ENCODE measurements at regions not wholly inside any gene's neighbourhood (a gene's known extent, or its start where the extent isn't known, plus 50 kb on each side); places are given as distances from the start of the nearest gene placed in this dataset.

DNA sequence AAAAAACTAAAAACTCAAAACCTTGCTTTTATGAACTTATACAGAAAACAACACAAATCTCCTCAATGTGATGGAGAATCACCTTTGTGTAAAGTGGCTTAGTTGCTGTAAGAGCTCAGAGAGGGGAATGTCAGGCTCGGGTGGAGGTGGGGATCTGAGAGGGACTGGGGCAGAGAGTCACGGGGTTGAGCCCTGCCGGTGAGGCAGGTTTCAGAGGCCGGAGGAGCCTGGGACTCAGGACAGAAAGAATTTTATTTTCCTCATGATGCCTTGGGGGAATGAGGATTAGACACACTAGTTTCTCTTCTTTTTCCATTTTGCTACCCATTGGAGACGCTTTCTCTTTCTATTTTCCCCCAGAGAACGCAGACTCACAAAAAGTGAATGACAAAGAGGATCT lies 252.3 kb upstream of the FOXQ1 start:
- DNase-seq (ENCODE audit: low spot score), result no peak

DNA sequence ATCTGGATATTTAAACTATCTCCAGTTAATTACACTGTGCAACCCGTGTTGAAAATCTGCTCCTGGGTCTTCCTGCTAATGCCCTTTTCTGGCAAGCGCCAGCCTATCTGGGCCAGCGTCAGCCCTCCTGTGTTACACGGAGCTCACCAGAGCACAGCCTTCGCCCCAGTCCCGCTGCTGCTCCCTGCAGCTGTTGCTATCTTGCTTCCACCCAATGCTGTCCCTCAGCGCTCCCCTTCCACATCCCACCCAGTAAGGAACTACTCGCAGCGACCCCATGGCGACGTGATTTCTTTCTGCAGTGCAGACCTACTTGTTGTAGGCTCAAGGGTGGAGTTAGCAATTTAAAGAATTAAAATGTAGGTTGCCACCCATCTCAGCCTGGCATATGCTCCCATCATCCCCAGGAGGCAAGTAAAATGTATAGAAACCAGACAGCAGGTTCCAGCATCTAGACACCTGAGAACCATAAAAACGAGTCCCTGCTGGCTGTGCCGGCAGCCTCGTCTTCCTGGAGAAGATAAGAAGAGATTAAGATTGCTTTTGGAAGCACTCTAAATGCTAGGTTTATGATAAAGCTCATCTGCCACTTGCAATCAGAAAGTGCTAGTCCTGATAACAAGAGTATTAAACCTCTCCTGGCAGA lies 254.3 kb upstream of the FOXQ1 start:
- no peak for DNase-seq (ENCODE audit: low spot score)

DNA sequence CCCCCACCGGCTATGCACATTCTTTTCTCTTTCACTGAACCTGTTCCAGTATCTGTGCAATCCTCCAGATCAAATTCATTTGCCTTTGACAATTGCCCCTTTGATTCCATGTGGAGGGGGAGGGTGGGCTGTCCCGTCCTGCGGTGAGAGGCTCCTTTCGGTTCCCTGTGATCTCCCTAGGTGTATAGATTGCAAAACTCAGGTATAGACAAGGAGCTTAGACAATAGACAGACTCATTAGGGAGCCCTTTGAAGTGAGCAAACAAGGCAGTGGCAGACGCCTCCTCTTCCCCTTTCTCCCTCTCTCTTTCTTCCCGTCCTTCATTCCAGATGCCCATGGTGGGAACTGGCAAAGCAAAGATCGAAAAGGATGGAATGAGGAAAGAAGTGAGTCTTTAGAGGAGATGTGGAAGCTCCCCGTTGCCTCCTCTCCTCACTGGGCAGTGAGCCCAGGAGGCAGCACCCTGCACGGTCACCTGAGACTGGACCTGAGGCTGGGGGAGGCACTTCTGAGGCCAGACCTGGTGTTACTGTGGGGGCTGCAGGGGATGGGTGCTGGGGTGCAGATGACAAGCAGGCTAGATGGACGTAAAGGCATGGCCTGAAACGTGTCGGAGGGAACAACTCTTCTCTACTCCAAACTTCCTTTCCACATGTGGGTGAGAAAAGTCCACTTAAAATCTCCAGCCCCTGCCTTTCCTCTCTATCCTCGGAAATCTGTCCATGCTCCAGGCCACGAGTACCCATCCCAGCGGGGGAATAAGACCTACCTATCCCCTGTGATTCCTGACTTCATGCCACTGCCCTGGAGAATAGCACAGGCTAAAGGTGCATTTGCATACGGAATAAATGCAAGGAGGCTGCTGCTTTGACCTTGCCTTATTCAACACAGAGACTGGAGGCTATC lies 256.6 kb upstream of the FOXQ1 start:
- DNase-seq (ENCODE audit: low spot score), result peak; percentile 99

DNA sequence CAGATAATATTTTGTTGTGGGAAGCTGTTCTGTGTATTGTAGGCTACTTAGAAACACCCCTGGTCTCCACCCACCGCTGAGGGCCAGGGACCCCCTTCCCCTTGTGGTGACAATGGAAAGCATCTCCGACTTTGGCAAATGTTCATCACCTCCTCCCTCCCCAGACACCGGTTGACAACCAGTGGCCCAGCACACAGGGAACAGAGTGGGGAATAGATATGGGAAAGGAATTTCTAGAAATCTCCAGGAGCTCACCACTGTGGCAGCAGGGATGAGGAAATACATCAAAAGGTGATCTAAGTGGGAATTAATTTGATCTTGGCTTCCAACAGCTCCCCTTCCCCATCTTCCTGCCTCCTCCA lies 257.3 kb upstream of the FOXQ1 start:
- no peak for DNase-seq (ENCODE audit: low spot score)

DNA sequence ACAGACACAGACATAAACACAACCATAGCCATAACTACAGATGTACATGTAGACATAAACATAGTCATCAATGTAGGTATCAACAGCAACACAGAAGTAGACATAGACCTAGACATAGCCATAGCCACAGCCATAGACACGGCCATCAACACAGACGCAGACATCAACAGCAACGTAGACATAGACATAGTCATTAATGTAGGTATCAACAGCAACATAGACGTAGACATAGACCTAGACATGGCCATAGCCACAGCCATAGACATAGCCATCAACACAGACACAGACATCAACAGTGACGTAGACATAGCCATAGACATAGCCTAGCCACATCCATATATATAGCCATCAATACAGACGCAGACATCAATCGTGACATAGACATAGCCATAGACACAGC lies 258.3 kb upstream of the FOXQ1 start:
- DNase-seq (ENCODE audit: low spot score), result no peak

DNA sequence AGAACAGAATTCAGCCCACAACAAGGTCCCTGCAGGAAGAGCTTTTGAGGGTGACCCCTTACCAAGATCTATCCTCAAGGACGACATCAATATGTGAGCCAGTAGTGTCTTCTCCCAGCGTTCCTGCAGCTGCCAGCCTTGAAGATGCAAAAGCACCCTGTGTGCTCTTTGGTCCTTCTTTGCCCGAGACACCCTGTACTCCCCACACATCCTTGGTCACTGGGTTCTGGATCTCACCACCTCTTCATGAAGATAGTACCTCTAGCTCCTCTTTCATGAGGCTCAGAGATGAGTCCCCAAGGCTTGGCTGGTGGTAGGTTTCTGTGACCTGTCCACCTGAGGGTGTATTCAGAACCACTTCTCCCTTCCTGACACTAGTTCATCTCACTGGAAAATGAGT lies 259.6 kb upstream of the FOXQ1 start:
- no peak for DNase-seq (ENCODE audit: low spot score)

DNA sequence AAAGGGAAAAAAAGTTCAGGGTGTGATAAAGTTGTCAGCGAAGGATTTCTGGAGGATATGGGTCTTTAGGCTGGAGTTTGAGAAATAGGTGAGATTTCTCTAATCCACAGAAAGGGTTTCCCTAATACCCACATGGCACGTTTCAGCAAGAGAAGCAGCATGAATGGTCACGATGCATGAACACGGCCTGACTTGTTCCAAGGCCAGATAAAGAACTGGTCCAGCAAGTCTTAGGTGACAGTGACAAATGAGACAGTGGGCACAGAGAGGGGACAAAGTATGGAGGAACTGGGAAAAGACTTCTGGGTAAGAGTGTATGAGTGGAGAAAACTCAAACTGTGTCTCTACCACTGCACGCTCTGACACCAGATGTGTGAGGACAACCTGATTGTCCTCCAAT lies 262.0 kb upstream of the FOXQ1 start:
- no peak for DNase-seq (ENCODE audit: low spot score)

DNA sequence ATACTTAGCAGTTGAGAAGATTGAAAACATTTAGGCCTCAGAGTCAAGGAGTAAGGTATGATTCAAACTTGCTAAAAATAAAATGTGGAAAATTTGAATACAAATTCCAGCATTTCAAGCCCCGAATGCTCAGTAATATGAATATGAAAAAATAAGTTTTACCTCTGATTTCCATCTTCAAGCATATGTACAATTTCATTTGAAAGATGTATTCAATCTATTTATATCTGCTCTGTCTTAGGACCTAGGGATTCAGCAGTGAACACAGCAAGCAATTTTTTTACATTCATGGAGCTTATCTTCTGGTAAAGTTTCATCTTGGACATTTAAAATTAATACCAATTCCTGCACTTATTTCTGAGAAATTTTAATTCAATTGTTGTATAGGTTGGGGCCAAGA lies 262.7 kb upstream of the FOXQ1 start:
- no peak for DNase-seq (ENCODE audit: low spot score)

DNA sequence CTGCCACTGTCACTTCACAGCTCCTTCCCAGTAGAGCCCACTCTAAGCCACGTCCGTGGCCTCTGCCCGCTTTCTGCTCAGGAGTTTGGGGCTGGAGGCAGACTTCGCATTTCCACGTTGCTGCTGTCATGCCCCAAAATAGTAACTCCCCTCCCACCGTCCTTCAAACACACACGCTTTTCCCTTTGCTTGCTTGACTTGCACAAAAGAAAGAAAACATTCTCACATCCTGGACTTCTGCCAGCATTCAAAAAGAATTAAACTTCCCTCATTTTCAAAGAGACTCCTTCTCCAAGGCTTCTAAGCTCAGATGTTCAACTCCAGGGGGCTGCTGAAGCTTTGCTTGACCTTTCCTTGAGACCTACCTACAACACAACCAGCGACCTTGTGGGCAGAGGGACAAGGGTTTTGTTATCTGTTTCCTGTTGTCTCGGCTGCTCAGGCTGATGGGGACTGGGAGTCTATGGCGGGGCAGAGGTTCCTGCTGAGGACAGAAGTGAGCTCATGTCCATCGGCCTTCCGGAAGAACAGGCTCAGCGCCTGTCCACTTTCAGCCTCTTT lies 263.8 kb upstream of the FOXQ1 start:
- DNase-seq (ENCODE audit: low spot score), result no peak

DNA sequence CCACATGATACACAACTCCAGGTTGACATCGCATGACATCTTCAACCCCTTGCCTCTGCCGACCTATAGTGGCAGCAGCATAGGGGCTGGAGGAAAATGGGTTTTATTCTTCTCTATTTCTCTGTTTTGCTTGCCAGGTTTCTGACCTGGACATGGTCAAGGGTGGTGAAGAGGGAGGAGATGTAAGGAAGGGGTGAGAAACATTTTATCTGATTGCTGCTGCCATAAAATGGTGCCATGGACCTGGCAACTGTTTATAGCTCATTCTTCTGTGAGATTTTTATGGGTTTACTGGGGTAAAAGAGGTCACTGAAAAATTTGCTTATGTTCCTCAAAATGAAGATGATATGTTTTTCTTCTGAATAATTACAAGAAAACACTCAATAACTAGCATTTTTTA lies 266.7 kb upstream of the FOXQ1 start:
- DNase-seq (ENCODE audit: low spot score), result no peak

DNA sequence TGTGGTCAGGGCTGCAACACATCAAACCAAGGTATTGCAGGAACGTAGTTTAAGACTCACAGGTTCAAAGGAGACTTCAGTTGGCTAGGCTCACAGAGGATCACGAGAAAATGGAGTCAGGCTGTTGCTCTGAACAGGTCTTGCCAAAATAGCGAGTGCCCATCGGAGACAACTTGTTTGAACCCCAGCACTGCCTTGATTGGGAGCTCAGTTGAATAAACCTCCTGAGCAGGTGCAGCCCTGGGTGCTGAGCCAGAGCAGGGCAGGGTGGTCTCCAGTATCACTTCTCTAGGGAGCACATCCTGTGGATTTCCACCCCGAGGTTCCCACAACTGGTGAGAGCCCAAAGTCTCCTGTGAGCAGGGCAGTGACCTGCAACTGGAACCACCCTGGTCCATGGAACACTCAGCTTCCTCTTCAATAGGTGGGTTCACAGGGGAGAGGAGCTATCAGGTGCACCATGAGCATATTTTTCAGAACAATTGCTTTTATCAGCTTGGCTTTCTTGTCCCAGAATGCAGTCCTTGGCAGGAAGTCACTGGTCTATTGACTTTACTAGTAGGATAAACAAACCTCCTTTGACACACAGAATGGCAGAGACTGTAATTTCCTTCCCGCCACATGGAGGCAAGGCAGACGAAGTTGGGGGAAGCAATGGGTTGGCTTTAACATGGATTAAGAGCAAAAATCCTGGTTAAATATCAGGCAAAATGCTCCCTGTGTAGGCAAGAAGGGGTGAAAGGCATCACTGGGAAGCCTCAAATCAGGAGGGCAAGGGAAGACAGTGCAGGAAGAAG lies 267.7 kb upstream of the FOXQ1 start:
- no peak for DNase-seq (ENCODE audit: low spot score)

DNA sequence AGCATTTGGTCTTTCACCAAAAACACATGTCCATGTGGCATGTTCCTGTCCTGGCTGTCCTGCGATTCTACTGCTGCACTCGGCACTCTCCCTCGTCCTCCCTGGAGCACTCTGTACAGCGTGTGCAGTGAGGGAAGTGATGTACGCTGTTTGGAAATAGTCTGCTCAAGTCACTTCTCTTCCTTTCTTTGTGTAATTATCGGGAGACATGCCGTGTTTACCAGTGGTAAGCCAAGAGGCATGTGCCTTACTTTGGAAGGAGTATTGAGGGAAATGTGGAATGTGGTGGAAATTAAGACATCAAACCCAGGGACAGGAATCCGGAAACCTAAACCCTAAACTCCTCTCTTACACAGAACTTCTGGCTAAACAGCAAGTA lies 268.5 kb upstream of the FOXQ1 start:
- DNase-seq (ENCODE audit: low spot score), result no peak

DNA sequence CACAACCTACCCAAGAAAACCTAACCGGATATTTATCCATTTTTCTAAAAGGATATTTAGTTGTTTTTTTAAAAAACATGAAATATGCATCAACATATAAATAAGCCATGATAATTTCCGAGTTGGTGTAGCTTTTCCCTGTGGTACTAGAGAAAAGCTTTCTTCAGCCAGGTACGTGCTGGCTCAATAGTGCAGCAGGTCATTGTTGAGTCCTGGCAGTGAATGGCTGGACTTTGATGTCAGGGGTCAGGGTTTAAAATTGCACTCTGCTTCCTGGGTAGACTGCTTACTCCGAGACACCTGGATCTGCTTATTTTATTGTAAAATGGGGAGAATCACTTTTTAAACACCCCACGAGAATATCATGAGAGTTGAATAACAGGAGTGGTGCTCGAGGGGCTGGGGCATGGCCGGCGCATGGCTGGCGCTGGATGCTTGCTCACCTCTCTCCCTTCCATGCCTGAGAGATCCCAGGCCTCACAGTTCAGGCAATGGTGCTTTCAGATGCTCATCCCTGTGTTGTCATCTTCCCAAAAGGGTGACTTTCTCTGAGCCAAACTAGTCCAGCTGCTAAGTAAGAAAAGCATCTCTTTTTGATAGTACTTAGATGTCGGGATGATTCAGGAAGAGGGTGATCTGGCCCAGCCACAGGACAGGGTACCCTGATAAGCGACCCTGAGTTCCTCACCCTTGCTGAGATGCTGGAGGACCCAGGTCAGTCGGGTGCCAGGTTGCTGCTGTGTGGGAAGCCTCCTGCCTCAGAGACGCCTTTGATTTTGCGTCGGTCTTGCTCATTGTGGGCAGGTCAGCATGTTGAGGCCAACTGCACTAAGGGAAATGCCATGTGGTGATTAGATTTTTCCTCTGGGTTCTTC lies 269.1 kb upstream of the FOXQ1 start:
- DNase-seq (ENCODE audit: low spot score), result no peak

DNA sequence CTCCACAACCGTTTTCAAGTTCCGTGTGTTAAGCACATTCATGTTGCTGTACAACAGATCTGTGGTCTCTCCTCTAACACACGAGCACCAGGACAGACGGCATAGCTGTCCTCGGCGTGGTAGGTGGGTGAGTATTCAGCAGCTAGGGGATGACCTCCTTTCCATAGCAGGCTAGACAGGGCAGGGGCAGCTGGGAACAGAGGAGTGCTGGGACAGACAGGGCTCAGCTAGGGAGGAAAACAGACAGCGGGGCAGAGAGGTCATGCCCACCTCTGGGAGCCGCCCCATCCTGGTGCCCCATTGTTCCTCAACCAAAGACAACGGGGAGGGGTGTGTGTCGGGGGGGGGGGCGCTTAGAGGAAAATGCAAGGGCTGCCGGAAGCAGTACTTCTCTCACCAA lies 271.5 kb upstream of the FOXQ1 start:
- peak; percentile 39 for DNase-seq (ENCODE audit: low spot score)

DNA sequence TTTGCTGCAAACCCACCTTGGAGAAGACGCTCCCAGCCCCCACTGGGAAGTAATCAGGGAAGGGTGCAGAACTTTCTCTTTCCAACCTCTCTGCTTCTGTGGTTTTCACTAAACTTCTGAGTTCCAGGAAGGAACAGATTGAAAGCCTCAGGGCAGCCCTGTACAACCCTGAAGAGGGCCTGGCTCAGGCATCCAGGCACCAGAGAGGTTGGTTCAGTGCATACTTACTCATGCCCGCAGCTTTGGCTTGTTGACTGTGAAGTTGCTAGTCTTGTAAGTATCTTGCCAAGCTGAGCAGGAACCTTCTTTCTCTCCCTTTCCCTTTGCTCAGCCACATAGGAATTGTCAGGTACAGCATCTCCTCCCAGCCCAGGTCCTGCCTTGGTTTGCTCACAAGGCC lies 272.2 kb upstream of the FOXQ1 start:
- DNase-seq (ENCODE audit: low spot score), result peak; percentile 34

DNA sequence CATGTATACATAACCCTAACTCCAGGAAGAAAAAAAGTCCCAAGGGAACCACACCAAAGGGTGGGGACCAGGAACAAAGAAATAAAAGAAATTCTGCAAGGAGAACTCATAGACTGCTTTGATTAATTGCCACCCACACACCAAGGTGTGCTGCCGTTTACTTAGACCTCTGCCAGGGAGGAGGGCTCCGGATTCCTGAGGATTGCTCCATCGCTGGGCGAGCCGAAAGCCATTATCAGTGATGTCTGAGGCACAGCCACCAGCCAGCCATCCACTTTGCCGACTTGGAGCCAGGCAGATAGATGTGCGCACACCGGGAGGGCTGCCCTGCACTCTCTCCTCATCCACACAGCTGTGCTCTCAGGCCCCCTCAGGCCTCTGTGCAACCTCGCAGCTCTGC lies 272.7 kb upstream of the FOXQ1 start:
- peak; percentile 89 for DNase-seq (ENCODE audit: low spot score)

DNA sequence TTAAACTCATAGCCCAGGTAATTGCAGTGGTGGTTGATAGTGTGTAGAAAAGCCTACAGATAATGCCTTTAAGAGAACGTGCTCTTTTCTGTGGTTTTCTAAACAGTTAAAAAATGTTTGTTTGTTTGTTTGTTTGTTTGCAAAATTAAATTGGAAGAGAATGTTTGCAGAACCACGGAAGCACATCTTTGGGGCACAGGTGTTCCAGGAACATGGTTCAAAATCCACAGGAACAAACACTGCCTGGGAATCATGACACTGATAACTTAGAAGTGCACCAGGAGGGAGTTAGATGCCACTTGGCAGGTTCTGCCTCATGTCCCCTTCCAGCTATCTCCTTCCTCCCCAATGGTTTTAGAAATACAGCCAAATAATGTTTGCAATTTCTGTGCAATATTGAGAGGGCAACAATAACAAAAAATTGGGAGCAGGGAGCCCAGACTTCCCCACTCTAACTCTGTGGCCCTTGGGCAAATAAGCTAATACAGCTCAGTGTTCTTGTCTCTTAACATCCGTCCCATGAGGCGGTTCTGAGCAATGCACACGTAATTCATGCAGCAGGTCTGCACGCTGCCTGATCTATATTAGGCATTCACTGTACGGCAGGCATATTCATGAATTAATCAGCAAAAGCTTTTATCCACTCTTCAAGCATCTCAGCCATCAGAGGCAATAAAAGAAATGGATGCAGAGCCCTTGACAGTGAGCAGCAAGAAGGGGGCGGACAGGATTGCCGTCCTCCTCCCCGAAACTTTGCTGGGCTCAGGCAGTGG lies 274.3 kb upstream of the FOXQ1 start:
- no peak for DNase-seq (ENCODE audit: low spot score)

DNA sequence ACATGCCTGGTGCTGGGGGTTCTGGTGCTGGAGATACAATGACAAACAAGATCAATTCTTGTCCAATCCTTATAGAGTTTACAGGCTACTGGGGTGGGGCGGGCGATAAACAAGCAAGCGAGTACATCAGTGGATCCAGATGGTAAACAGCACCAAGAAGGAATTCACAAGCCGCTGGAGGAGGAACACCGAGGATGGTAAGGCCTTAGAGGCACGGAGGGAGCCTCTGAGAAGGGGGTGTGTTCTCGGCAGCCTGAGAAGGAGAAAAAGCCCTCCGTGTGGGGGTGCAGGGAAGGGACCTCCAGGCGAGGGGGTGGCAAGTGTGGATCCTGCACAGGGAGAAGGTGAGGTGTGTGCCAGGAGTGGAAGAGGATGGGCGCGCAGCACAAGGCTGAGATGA lies 276.5 kb upstream of the FOXQ1 start:
- DNase-seq (ENCODE audit: low spot score), result no peak

DNA sequence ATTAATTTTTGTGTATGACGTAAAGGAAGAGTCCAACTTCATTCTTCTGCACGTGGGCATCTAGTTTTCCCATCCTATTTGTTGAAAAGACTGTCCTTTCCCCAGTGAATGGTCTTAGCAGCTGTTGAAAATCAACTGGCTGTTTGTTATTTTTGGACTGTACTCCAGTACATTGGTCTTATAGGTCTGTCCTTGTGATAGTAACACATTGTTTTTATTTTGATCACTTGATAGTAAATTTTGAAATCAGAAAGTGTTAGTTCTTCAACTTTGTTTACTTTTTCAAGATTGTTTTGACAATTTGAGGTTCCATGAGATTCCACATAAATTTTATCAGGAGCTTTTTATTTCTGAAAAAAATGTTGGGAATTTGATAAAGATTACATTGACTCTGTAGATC lies 280.2 kb upstream of the FOXQ1 start:
- no peak for DNase-seq (ENCODE audit: low spot score)

DNA sequence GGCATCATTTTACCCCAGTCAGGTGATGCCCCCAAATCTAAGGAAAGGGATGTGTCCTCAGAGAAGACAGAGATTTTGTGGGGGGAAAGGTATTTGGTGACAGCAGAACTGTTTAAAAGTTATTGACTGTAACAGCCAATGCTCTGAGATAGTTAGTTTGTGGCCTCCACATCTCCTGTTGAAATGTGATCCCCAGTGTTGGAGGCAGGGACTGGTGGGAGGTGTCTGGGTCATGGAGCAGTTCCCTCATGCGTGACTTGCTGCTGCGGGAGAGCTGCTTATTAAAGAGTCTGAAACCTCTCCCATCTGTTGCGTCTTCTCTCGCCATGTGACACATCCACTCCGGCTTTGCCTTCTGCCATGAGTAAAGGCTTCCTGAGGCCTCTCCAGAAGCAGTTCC lies 282.8 kb upstream of the FOXQ1 start:
- peak; percentile 83 for DNase-seq (ENCODE audit: low spot score)

DNA sequence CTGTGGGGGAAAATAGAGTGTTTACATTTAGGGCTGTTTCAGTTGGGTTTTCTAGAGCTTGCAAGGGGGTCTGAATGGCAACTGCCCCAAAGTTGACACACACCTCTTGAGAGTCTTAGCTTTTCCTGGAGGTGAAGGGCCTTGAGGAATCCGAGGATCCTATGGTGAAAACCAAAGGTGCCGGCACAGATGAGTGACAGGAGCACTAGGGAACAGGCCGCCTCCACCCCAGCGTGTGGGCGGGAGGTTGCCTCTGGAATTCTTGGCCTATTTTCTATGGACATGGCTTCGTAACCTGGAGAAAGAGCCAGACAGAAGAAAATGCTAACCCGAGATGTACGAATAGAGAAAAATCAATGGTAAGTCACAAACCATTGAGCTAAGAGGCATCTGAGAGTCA lies 283.2 kb upstream of the FOXQ1 start:
- peak; percentile 46 for DNase-seq (ENCODE audit: low spot score)
